Central memory CD4-positive, alpha-beta T cell (primary cell): ENCODE measurements at regions not wholly inside any gene's neighbourhood (a gene's known extent, or its start where the extent isn't known, plus 50 kb on each side); places are given as distances from the start of the nearest gene placed in this dataset.
A peak's percentile ranks its signal among the peaks of the same experiment; 100 is the strongest.

Experiments
- DNase-seq: peaks from one replicate; pipeline ENCODE4 v3.0.0; 2022

GRCh38 chr11:119545978-119546915 lies 123.3 kb upstream of the THY1 start:
- DNase-seq: no peak

GRCh38 chr11:119540370-119541125 lies 117.6 kb upstream of the THY1 start:
- DNase-seq: no peak

- no peak for DNase-seq
Observed at GRCh38 chr11:119539583-119539982, 116.6 kb upstream of the THY1 start.

- DNase-seq: no peak
Observed at GRCh38 chr11:119538753-119539152, 115.8 kb upstream of the THY1 start.

GRCh38 chr11:119537306-119538253 lies 114.6 kb upstream of the THY1 start:
- no peak for DNase-seq

- DNase-seq: no peak
Observed at GRCh38 chr11:119536801-119537200, 113.8 kb upstream of the THY1 start.

GRCh38 chr11:119533921-119534736 lies 111.2 kb upstream of the THY1 start:
- DNase-seq: peak; percentile 4

- no peak for DNase-seq
Observed at GRCh38 chr11:119533462-119533861, 110.5 kb upstream of the THY1 start.

GRCh38 chr11:119532551-119532950 lies 109.6 kb upstream of the THY1 start:
- no peak for DNase-seq

GRCh38 chr11:119531623-119532022 lies 108.7 kb upstream of the THY1 start:
- no peak for DNase-seq

- no peak for DNase-seq
Observed at GRCh38 chr11:119531056-119531455, 108.1 kb upstream of the THY1 start.

GRCh38 chr11:119530509-119530908 lies 107.5 kb upstream of the THY1 start:
- DNase-seq: no peak

- DNase-seq: no peak
Observed at GRCh38 chr11:119529936-119530335, 107.0 kb upstream of the THY1 start.

- no peak for DNase-seq
Observed at GRCh38 chr11:119529063-119529845, 106.3 kb upstream of the THY1 start.

GRCh38 chr11:119525867-119526196 lies 102.9 kb upstream of the THY1 start:
- DNase-seq: no peak

- no peak for DNase-seq
Observed at GRCh38 chr11:119525180-119525866, 102.4 kb upstream of the THY1 start.

- no peak for DNase-seq
Observed at GRCh38 chr11:119523539-119524157, 100.7 kb upstream of the THY1 start.

GRCh38 chr11:119522609-119523008 lies 99.6 kb upstream of the THY1 start:
- DNase-seq: no peak

- DNase-seq: no peak
Observed at GRCh38 chr11:119521551-119521950, 98.6 kb upstream of the THY1 start.

- no peak for DNase-seq
Observed at GRCh38 chr11:119520966-119521365, 98.0 kb upstream of the THY1 start.
